NCI-H1417 treated with DMSO at 0.1 percent for 48 hours (cell line): ENCODE measurements at regions not wholly inside any gene's neighbourhood (a gene's known extent, or its start where the extent isn't known, plus 50 kb on each side); places are given as distances from the start of the nearest gene placed in this dataset.
"Not testable (repeated sequence)": the region's sequence is repeated elsewhere in the genome, so short reads cannot be mapped to it uniquely, and the experiment has no call there.

Source experiments
- DNase-seq: peaks from one replicate; lab custom pipeline; 2025; lab: John Stamatoyannopoulos, UW

GRCh38 chr6:65988006-65988405 is 281.0 kb upstream of the EYS start:
- DNase-seq: no peak

- no peak for DNase-seq
Measured at GRCh38 chr6:65984089-65984488, 277.1 kb upstream of the EYS start.

- no peak for DNase-seq
Measured at GRCh38 chr6:65979120-65979519, 272.1 kb upstream of the EYS start.

GRCh38 chr6:65971252-65971651 is 264.2 kb upstream of the EYS start:
- DNase-seq: not testable (repeated sequence)

GRCh38 chr6:65964261-65964660 is 257.2 kb upstream of the EYS start:
- DNase-seq: no peak

GRCh38 chr6:65955034-65955433 is 248.0 kb upstream of the EYS start:
- no peak for DNase-seq

GRCh38 chr6:65948062-65948461 is 241.0 kb upstream of the EYS start:
- DNase-seq: no peak

- no peak for DNase-seq
Measured at GRCh38 chr6:65943548-65943947, 236.5 kb upstream of the EYS start.

- DNase-seq: no peak
Measured at GRCh38 chr6:65943051-65943450, 236.0 kb upstream of the EYS start.

GRCh38 chr6:65938000-65938399 is 231.0 kb upstream of the EYS start:
- DNase-seq: no peak

GRCh38 chr6:65935412-65935811 is 228.4 kb upstream of the EYS start:
- no peak for DNase-seq

GRCh38 chr6:65933390-65933789 is 226.4 kb upstream of the EYS start:
- DNase-seq: no peak

- DNase-seq: no peak
Measured at GRCh38 chr6:65927141-65927540, 220.1 kb upstream of the EYS start.

GRCh38 chr6:65924411-65924810 is 217.4 kb upstream of the EYS start:
- no peak for DNase-seq

GRCh38 chr6:65922049-65922448 is 215.0 kb upstream of the EYS start:
- no peak for DNase-seq

GRCh38 chr6:65908065-65908464 is 201.0 kb upstream of the EYS start:
- DNase-seq: no peak

GRCh38 chr6:65903992-65904391 is 197.0 kb upstream of the EYS start:
- no peak for DNase-seq

GRCh38 chr6:65900928-65901327 is 193.9 kb upstream of the EYS start:
- no peak for DNase-seq

- DNase-seq: no peak
Measured at GRCh38 chr6:65896140-65896539, 189.1 kb upstream of the EYS start.

- DNase-seq: no peak
Measured at GRCh38 chr6:65876668-65877067, 169.6 kb upstream of the EYS start.

- no peak for DNase-seq
Measured at GRCh38 chr6:65852369-65852852, 145.4 kb upstream of the EYS start.

GRCh38 chr6:65830151-65830550 is 123.1 kb upstream of the EYS start:
- no peak for DNase-seq

- DNase-seq: no peak
Measured at GRCh38 chr6:65819152-65819551, 112.1 kb upstream of the EYS start.

GRCh38 chr6:65818576-65818975 is 111.5 kb upstream of the EYS start:
- DNase-seq: no peak

GRCh38 chr6:65816991-65817390 is 110.0 kb upstream of the EYS start:
- DNase-seq: no peak
